Left lung (tissue), 4 donors: ENCODE measurements at regions not wholly inside any gene's neighbourhood (a gene's known extent, or its start where the extent isn't known, plus 50 kb on each side); places are given as distances from the start of the nearest gene placed in this dataset.

Experiments
- ATAC-seq: fragments of 200-7000 bp; cut with Tn5 transposase; one replicate; pipeline ENCODE4 v1.9.1; 2020; ENCODE audit warnings: moderate library complexity
- DNase-seq, 4 donors: peaks; one replicate each; pipeline ENCODE4 v3.0.0-alpha.2; 2013 to 2020
- H3K27ac ChIP-seq, 2 donors: fragments of 200-600 bp; sonication (generic) in 1 of 2; one replicate each; pipeline versions ENCODE4 v1.5.0 to v1.8.0; 2020 to 2021
- H3K27me3 ChIP-seq, 2 donors: fragments of 200-600 bp; sonication (generic) in 1 of 2; one replicate each; pipeline versions ENCODE4 v1.5.0 to v1.8.0; 2020 to 2021
- H3K36me3 ChIP-seq, 2 donors: fragments of 200-600 bp; sonication (generic) in 1 of 2; one replicate each; pipeline versions ENCODE4 v1.5.0 to v1.8.0; 2020 to 2021
- H3K4me1 ChIP-seq, 2 donors: fragments of 200-600 bp; one replicate each; pipeline ENCODE4 v1.8.0; 2021
- H3K4me3 ChIP-seq, 2 donors: fragments of 200-600 bp; sonication (generic) in 1 of 2; one replicate each; pipeline versions ENCODE4 v1.5.0 to v1.8.0; 2020 to 2021; ENCODE audit warnings: mild to moderate bottlenecking in 1 of 2
- H3K9me3 ChIP-seq, 2 donors: fragments of 200-600 bp; sonication (generic) in 1 of 2; one replicate each; pipeline versions ENCODE4 v1.5.0 to v1.8.0; 2020 to 2021
- intact Hi-C, 2 donors: fragments of 100-400 bp; cut with DNase I; formaldehyde crosslinking; loops; one replicate each; pipeline versions ENCODE4 v1.11.2 to v1.14.2; 2022
- TF ChIP-seq, protein P1 (sequence below), 2 donors: fragments of 200-600 bp; sonication (generic) in 1 of 2; IDR thresholded peaks; one replicate each; pipeline versions ENCODE4 v1.5.0 to v1.8.0; 2021; ENCODE audit warnings: antibody characterized with exemption in 2 of 2
- donor health status: DM: no; HTN: yes; CAD: no.
- donor health status: DM: no; HTN: no; CAD: no.

DNA sequence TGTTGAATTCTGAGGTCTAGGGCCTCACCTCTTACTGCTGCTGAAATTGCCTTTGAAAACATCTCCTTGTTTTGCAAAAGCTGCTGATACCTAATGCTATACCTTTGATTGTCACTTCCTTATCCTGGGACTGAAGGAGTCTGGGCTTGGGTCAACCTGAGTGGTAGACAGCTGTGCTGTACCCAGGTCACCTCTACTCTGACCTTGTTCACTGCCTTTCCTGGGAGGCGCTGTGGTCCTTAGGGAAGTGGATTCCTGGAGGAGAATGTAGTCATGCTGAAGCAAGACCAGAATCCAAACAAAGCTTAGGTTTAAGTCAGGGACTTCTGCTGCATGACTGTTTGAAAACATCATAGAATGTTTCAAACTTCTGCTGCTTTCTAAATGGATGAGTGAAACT lies 191.4 kb downstream of the SNAPC1 start:
- ATAC-seq (no peak), DNase-seq (no peak)
- TF ChIP-seq, protein P1, sequence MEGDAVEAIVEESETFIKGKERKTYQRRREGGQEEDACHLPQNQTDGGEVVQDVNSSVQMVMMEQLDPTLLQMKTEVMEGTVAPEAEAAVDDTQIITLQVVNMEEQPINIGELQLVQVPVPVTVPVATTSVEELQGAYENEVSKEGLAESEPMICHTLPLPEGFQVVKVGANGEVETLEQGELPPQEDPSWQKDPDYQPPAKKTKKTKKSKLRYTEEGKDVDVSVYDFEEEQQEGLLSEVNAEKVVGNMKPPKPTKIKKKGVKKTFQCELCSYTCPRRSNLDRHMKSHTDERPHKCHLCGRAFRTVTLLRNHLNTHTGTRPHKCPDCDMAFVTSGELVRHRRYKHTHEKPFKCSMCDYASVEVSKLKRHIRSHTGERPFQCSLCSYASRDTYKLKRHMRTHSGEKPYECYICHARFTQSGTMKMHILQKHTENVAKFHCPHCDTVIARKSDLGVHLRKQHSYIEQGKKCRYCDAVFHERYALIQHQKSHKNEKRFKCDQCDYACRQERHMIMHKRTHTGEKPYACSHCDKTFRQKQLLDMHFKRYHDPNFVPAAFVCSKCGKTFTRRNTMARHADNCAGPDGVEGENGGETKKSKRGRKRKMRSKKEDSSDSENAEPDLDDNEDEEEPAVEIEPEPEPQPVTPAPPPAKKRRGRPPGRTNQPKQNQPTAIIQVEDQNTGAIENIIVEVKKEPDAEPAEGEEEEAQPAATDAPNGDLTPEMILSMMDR (IDR thresholded peaks at IDR 0.05), result no peak
- H3K9me3 ChIP-seq, result peaks cover 0 to 19% of the 10 kb centered on the region in 2 donors
- no peak overlapping the region for H3K4me3 ChIP-seq
- H3K27me3 ChIP-seq, result no peaks in the 10 kb centered on the region
- H3K4me1 ChIP-seq, result no peaks in the 10 kb centered on the region
- H3K27ac ChIP-seq, result no peak overlapping the region
- intact Hi-C loops, result no loop called here
- no peaks in the 10 kb centered on the region for H3K36me3 ChIP-seq

DNA sequence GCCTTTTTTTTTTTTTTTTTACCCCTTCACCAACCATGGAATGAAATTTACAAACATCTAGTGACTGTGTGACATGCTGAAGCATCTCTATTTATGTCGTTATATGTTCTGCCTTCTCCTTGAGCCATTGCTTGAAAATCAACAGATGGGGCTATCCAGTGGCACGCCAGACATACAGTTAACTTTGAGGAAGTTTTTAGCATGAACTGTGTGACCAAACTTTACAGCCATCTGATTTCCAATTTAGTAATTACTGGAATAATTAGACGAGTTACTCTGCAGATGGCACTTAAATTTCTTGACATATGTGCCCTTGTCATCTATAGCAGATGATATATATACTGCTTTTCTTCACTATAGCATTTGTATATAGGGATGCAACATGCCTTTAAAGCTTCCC lies 192.1 kb downstream of the SNAPC1 start:
- Histone ChIP-seq H3K27ac (no peak overlapping the region), H3K4me1 (no peaks in the 10 kb centered on the region), H3K9me3 (peaks cover 0 to 19% of the 10 kb centered on the region in 2 donors), H3K36me3 (no peaks in the 10 kb centered on the region), H3K4me3 (no peak overlapping the region), H3K27me3 (no peaks in the 10 kb centered on the region)
- intact Hi-C loops, result no loop called here
- ATAC-seq, result no peak
- no peak for DNase-seq
- TF ChIP-seq, protein P1 (IDR thresholded peaks at IDR 0.05), result no peak

DNA sequence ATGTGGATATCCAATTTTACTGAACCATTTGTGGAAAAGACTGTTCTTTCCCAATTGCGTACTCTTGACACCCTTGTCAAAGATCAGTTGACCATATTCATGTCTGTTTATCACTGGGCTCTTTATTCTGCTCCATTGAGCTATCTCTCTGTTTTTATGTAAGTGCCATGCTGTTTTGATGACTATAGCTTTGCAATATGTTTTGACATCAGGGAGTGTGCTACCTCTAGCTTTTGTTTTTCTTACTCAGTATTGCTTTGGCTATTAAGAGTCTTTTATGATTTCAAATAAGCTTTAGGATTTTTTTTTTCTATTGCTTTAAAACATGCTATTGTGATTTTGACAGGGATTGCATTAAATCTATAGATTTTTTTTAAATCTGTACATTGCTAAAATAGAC lies 194.3 kb downstream of the SNAPC1 start:
- Histone ChIP-seq H3K27ac (no peak overlapping the region), H3K27me3 (no peaks in the 10 kb centered on the region), H3K36me3 (no peaks in the 10 kb centered on the region), H3K9me3 (peaks cover 0 to 19% of the 10 kb centered on the region in 2 donors), H3K4me3 (no peak overlapping the region), H3K4me1 (no peaks in the 10 kb centered on the region)
- no peak for DNase-seq
- intact Hi-C loops, result no loop called here
- TF ChIP-seq, protein P1 (IDR thresholded peaks at IDR 0.05), result no peak
- ATAC-seq, result no peak

DNA sequence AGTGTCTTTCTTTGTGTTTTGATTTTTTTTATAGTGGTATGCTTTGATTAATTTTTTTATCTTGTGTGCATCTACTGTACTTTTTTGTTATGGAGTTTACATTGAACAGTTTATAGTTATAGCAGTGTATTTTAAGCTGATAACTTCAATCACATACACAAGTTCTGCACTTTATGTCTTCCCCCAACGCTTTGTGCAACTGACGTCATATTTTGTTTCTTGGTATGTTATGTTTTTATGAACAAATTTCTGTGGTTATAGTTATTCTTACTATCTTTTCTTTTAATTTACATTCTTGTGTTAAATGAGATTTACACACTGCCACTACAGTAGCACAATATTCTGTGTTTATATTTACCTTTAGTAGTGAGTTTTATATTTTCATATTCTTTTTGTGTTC lies 197.1 kb downstream of the SNAPC1 start:
- no peak overlapping the region for H3K4me3 ChIP-seq
- H3K4me1 ChIP-seq, result no peaks in the 10 kb centered on the region
- no peaks in the 10 kb centered on the region for H3K27me3 ChIP-seq
- DNase-seq (no peak), ATAC-seq (no peak)
- intact Hi-C loops, result no loop called here
- no peaks in the 10 kb centered on the region for H3K36me3 ChIP-seq
- peaks cover 0 to 19% of the 10 kb centered on the region in 2 donors for H3K9me3 ChIP-seq
- TF ChIP-seq, protein P1 (IDR thresholded peaks at IDR 0.05), result no peak
- no peak overlapping the region for H3K27ac ChIP-seq

DNA sequence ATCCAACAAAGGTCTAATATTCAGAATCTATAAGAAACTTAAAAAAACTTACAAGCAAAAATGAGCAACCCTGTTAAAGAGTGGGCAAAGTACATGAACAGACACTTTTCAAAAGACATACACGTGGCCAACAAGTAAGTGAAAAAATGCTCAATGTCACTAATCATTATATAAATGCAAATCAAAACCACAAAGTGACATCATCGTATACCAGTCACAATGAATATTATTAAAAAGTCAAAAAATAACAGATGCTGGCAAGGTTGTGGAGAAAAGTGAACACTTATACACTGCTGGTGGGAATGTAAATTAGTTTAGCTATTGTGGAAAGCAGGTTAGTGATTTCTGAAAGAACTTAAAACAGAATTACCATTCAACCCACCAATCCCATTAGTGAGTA lies 199.1 kb downstream of the SNAPC1 start:
- Histone ChIP-seq H3K27ac (no peak overlapping the region), H3K9me3 (peaks cover 0 to 14% of the 10 kb centered on the region in 2 donors), H3K4me1 (no peaks in the 10 kb centered on the region), H3K4me3 (no peak overlapping the region), H3K36me3 (no peaks in the 10 kb centered on the region), H3K27me3 (no peaks in the 10 kb centered on the region)
- DNase-seq (no peak), ATAC-seq (no peak)
- TF ChIP-seq, protein P1 (IDR thresholded peaks at IDR 0.05), result no peak
- intact Hi-C loops, result no loop called here
